C1 segment of cervical spinal cord (tissue), 14 donors: ENCODE measurements at regions not wholly inside any gene's neighbourhood (a gene's known extent, or its start where the extent isn't known, plus 50 kb on each side); places are given as distances from the start of the nearest gene placed in this dataset.
A peak's percentile ranks its signal among the peaks of the same experiment; 100 is the strongest.

Experiments
- DNase-seq, 14 donors: peaks; one replicate each; lab custom pipeline; 2025; lab: John Stamatoyannopoulos, UW

- no peak for DNase-seq
Observed at GRCh38 chr2:71779774-71780105, 326.4 kb downstream of the DYSF start.

DNA sequence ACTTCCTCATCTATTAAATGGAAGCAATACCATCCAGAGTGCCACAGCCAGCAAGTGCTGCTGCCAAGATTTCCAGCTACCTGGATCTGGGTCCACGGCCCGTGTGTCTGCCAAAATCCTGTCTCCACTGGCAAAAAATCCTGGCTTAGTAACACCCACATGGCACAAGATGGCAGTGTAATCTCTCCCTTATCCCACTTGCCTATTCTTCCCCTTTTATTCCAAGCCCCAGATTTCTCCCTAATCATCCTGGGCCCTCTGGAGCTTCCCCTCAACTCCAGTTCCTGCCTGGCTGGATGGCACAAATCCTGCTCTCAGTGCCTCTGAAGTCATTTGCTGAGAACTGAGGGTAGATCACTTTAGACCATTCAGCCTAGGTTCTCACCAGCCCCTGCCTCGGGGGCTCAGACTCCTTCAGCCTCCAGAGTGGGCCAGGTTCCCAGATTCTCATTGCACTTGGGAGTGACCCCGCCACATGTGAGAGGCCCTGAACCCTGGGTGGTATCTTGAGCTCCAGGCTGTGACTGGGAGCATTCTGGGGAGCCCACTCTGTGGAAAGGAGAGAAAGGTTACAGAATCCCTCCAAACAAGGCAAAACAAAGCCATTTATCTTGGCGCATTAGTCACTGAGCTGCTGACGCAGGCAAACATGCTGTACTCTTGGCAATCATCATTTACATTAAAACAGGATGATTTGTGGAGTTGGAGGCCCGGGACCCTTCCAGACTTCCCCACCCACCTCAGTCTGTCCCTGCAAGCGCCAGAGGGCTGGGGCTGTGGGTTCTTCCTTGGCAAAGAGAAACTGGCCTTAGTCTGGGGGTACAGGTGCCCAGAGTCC is 325.8 kb downstream of the DYSF start:
- peak in 1 of 14 donors; percentile 71 for DNase-seq

GRCh38 chr2:71778514-71778913 is 325.2 kb downstream of the DYSF start:
- no peak for DNase-seq

GRCh38 chr2:71777946-71778345 is 324.6 kb downstream of the DYSF start:
- DNase-seq: peak in 1 of 14 donors; percentile 69

DNA sequence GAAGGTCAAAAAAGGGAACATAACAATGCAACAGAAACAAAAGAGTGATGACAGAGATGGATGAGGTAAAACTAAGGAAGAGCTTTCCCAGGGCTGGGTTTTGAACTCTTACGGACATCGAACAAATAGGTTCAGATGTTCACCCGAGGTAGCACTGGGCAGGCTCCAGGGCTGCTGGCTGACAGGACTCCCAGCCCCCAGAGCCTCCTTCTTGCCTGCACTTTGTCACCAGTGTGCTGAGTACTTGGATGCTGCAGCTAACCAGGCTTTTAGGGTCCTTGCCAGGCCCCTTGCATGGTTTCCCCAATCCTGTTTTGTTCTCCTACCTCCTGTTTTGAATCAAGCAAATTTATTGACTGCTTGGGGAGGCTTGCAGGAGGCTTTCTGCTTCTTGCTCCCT is 322.9 kb downstream of the DYSF start:
- no peak for DNase-seq

- DNase-seq: no peak
Observed at GRCh38 chr2:71773218-71773617, 319.9 kb downstream of the DYSF start.

- no peak for DNase-seq
Observed at GRCh38 chr2:71772510-71773172, 319.3 kb downstream of the DYSF start.

DNA sequence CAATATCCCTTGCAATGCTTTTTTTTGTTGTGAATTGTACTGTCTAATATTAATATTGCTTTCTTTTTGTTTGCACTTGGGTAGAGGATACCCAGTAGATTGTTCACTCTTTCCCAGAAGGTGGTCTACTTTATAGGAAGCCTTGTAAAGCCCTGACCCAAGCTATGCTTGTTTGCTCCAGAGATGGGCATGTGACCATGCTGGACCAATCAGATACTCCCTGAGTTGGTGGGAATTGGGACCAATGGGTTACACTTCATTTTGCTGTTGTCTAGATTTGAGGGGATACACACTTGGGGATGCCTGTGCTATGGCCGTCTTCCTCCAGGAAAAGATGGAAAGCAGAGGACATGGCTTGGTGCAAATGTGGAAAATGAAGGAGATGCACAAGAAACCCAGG is 314.3 kb downstream of the DYSF start:
- DNase-seq: no peak

- DNase-seq: no peak
Observed at GRCh38 chr2:71759060-71759459, 305.7 kb downstream of the DYSF start.

DNA sequence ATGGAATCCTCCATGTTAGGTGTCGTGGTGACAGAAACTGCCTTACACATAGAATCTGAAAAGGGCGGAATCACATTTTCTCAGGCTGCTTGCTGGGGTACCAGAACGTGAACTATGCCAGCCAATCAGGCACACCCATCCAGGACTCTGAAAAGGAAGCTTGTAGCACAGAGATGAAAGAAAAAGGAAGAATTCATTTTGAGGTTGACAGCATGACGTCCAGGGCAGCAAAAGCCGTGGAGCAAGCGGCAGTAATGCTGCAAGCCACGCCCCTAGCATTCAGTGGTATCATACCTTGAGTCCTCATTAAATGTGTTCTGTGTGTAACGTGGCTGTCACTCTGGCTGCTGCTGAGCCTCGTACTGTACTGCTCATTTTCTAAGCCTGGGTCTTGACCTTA is 304.0 kb downstream of the DYSF start:
- no peak for DNase-seq

GRCh38 chr2:71756280-71756906 is 303.0 kb downstream of the DYSF start:
- DNase-seq: no peak

DNA sequence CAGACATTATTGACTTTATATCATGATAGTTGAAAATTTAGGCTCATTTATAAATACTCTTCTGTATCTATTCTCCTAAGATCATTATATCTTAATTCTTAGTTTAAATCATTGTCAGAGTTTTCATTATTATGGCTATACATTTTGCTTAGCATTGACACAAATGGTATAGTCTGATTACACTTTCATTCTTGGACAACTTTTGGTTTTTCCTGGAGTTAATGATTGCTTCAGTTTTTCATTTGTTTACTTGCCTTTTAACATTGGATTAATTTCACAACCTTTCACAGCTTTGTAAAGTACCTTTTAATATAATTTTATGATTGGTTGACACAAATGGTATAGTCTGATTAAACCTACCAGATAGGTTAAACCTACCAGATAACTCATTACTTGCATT is 298.2 kb downstream of the DYSF start:
- no peak for DNase-seq

- DNase-seq: peak in 2 of 14 donors; percentile 6 to 48
Observed at GRCh38 chr2:71749671-71750101, 296.3 kb downstream of the DYSF start.

GRCh38 chr2:71748227-71748626 is 294.9 kb downstream of the DYSF start:
- DNase-seq: no peak

DNA sequence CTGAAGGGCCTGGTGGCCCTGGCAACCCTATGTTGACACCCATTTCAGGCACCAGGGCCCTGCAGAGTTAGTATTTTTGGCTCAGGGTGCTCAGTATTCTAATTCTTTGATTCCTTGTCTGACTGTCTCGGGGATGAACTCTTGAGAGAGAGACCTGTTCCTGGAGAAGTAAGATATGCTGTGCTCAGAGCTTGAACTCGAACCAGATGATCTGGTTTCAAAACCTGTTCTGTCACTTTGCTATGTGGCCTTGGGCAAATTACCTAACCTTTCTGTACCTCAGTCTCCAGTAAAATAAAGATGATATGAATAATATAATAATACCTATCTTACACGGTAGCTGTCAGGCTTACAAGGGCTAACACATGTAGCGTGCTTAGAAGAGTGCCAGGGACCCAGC is 294.2 kb downstream of the DYSF start:
- no peak for DNase-seq

GRCh38 chr2:71746946-71747501 is 293.7 kb downstream of the DYSF start:
- DNase-seq: peak in 4 of 14 donors; percentile 11 to 74 (median 38)

DNA sequence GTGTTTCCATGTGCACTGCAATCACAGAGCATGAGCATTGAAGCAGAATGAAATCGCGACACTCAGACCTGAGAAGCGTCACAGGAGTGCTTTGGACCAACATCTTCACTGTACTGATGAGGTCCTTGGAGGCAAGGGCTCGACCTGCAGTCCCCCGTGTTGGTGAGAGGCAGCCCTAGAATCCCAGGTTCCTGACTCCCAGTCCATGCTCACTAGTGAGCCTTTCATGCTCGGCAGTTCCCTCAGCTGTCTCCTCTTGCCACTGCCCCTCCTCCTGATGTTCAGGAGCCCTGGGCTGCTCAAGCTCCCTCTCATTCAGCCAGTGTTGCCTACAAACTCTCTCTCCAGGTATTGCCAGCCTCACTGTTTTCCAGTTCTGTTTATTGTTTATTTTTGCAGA is 291.4 kb downstream of the DYSF start:
- DNase-seq: no peak

GRCh38 chr2:71743995-71744675 is 290.8 kb downstream of the DYSF start:
- no peak for DNase-seq

DNA sequence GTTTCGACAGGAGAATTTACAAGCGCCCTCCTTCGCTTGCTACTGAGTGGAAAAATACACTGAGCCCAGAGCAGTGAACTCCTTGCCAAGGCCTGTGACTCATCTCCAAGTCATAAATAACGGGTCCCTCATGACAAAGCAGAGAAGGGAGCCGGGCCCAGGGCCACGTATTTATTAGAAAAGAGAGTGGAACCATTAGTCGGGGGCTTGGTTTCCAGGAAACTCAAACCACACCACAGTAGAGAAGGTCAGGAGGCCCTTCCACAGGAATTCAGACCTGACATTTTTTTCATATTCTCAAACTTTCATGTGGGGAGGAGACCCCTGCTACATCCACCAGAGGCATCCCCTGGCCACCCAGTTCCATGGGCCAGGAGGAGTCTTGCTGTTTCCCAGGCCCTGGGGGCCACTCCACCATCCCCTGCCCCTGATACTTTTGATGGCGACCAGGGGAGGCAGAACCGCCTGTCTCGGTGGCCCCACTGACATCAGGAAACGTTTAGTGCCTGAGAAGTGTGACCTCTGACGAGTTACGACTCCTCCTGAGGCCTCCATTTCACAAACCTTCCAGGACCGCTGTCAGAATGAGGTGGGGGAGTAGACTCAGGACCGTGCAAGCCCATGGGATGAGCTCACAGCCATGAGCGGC is 289.7 kb downstream of the DYSF start:
- peak in 4 of 14 donors; percentile 10 to 25 (median 18) for DNase-seq

DNA sequence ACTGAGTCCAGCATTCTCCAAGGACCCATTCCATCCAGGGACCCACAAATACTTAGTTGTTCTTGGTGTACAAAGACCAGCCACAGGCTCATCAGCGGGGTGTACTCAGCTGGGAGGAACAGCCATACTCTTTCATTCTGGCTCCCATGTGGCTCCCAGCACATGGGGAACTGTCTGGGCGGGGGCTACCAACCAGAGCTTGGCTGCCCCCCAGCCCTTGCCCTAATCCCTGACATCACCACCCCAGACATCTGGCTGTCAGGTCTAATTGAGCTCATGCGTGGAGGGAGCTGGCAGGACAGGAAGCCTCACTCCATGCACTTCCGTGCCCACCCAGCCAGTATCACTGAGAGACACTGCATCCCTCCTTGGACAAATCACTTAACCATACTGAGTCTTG is 283.6 kb downstream of the DYSF start:
- DNase-seq: peak in 1 of 14 donors; percentile 13
